HG03575 (cell line): ENCODE measurements at regions not wholly inside any gene's neighbourhood (a gene's known extent, or its start where the extent isn't known, plus 50 kb on each side); places are given as distances from the start of the nearest gene placed in this dataset.
"Not testable (repeated sequence)": the region's sequence is repeated elsewhere in the genome, so short reads cannot be mapped to it uniquely, and the experiment has no call there.

Source experiments
- ATAC-seq: cut with Tn5 transposase; IDR thresholded peaks from one replicate; pipeline ENCODE4 v1.9.1; 2021; ENCODE audit not compliant: unreplicated experiment, insufficient number of reproducible peaks, low FRiP score; ENCODE audit errors: extremely low read depth

- ATAC-seq, result no peak
Measured at GRCh38 chr2:228627510-228627909, 446.0 kb upstream of the SPHKAP start.

- ATAC-seq, result no peak
Measured at GRCh38 chr2:228625481-228625880, 444.0 kb upstream of the SPHKAP start.

GRCh38 chr2:228624733-228625132 lies 443.2 kb upstream of the SPHKAP start:
- no peak for ATAC-seq

- no peak for ATAC-seq
Measured at GRCh38 chr2:228615496-228615895, 434.0 kb upstream of the SPHKAP start.

- no peak for ATAC-seq
Measured at GRCh38 chr2:228614741-228615140, 433.3 kb upstream of the SPHKAP start.

GRCh38 chr2:228613133-228613850 lies 431.8 kb upstream of the SPHKAP start:
- ATAC-seq, result no peak

- no peak for ATAC-seq
Measured at GRCh38 chr2:228611171-228611570, 429.7 kb upstream of the SPHKAP start.

GRCh38 chr2:228602288-228602687 lies 420.8 kb upstream of the SPHKAP start:
- no peak for ATAC-seq

GRCh38 chr2:228600265-228600664 lies 418.8 kb upstream of the SPHKAP start:
- no peak for ATAC-seq

GRCh38 chr2:228599781-228600180 lies 418.3 kb upstream of the SPHKAP start:
- ATAC-seq, result no peak

GRCh38 chr2:228599297-228599696 lies 417.8 kb upstream of the SPHKAP start:
- ATAC-seq, result no peak

GRCh38 chr2:228597032-228597431 lies 415.5 kb upstream of the SPHKAP start:
- ATAC-seq, result no peak

- no peak for ATAC-seq
Measured at GRCh38 chr2:228594012-228594411, 412.5 kb upstream of the SPHKAP start.

- no peak for ATAC-seq
Measured at GRCh38 chr2:228592925-228593324, 411.4 kb upstream of the SPHKAP start.

GRCh38 chr2:228590681-228591080 lies 409.2 kb upstream of the SPHKAP start:
- ATAC-seq, result peak; percentile 98

GRCh38 chr2:228589115-228589514 lies 407.6 kb upstream of the SPHKAP start:
- no peak for ATAC-seq

GRCh38 chr2:228581731-228582130 lies 400.2 kb upstream of the SPHKAP start:
- ATAC-seq, result no peak

- no peak for ATAC-seq
Measured at GRCh38 chr2:228575897-228576296, 394.4 kb upstream of the SPHKAP start.

- not testable (repeated sequence) for ATAC-seq
Measured at GRCh38 chr2:228568275-228568674, 386.8 kb upstream of the SPHKAP start.

GRCh38 chr2:228561816-228562215 lies 380.3 kb upstream of the SPHKAP start:
- no peak for ATAC-seq

GRCh38 chr2:228559774-228560415 lies 378.4 kb upstream of the SPHKAP start:
- peak; percentile 63 for ATAC-seq
